ENCODE measurements at regions not wholly inside any gene's neighbourhood (a gene's known extent, or its start where the extent isn't known, plus 50 kb on each side); places are given as distances from the start of the nearest gene placed in this dataset.

DNA sequence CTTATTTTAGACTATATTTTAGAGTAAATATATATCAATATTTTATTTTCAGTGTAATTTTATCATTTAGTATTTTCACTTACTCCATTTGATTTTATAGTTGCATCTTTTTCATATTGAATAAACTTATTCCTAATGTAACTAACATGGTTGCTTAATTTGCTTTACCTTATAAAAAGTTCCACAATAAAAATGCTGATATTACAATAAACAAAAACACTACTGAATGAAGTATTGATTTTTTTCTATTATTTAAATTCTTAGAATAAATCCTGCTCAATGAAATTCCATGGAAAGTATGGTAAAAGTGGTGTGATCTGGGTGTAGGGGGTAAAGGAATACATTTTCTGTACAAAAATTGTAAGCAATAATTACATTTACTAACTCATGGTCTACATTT lies 2074.9 kb upstream of the C9orf72 start:
- H3K27me3 ChIP-seq = no peaks in the 10 kb centered on the region
- TF ChIP-seq, protein P1, sequence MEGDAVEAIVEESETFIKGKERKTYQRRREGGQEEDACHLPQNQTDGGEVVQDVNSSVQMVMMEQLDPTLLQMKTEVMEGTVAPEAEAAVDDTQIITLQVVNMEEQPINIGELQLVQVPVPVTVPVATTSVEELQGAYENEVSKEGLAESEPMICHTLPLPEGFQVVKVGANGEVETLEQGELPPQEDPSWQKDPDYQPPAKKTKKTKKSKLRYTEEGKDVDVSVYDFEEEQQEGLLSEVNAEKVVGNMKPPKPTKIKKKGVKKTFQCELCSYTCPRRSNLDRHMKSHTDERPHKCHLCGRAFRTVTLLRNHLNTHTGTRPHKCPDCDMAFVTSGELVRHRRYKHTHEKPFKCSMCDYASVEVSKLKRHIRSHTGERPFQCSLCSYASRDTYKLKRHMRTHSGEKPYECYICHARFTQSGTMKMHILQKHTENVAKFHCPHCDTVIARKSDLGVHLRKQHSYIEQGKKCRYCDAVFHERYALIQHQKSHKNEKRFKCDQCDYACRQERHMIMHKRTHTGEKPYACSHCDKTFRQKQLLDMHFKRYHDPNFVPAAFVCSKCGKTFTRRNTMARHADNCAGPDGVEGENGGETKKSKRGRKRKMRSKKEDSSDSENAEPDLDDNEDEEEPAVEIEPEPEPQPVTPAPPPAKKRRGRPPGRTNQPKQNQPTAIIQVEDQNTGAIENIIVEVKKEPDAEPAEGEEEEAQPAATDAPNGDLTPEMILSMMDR (IDR thresholded peaks at IDR 0.05) = no peak
- no peak overlapping the region for H3K27ac ChIP-seq
- intact Hi-C loops (cut with DNase I) = no loop called here
- H3K4me1 ChIP-seq = no peaks in the 10 kb centered on the region
- peaks cover 0 to 6% (median 0%) of the 10 kb centered on the region in 11 donors for H3K9me3 ChIP-seq
- no peak overlapping the region for H3K4me3 ChIP-seq
- H3K36me3 ChIP-seq = no peaks in the 10 kb centered on the region
- ATAC-seq (no peak), DNase-seq (no peak)

DNA sequence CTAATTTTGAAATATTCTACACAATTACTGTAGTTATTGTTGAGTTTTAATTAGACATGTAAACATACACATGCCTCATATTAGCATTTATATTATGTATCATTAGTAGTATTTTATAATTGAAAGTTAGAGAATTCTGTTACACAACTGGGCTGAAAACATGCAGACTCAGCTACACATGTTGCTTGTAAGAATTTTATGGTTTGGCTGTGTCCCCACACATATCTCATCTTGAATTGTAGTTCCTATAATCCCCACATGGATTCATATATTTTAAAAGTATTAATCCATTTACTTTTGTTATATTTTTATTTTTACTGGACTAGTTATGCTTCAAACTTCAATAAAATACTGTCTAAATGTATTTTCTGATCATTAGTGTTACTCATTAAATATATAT lies 2075.3 kb upstream of the C9orf72 start:
- H3K36me3 ChIP-seq = no peaks in the 10 kb centered on the region
- H3K4me3 ChIP-seq = no peak overlapping the region
- DNase-seq = no peak
- H3K9me3 ChIP-seq = peaks cover 0 to 6% (median 0%) of the 10 kb centered on the region in 11 donors
- intact Hi-C loops (cut with DNase I) = no loop called here
- H3K27me3 ChIP-seq = no peaks in the 10 kb centered on the region
- ATAC-seq = no peak
- no peak overlapping the region for H3K27ac ChIP-seq
- no peaks in the 10 kb centered on the region for H3K4me1 ChIP-seq
- TF ChIP-seq, protein P1 (IDR thresholded peaks at IDR 0.05) = no peak

DNA sequence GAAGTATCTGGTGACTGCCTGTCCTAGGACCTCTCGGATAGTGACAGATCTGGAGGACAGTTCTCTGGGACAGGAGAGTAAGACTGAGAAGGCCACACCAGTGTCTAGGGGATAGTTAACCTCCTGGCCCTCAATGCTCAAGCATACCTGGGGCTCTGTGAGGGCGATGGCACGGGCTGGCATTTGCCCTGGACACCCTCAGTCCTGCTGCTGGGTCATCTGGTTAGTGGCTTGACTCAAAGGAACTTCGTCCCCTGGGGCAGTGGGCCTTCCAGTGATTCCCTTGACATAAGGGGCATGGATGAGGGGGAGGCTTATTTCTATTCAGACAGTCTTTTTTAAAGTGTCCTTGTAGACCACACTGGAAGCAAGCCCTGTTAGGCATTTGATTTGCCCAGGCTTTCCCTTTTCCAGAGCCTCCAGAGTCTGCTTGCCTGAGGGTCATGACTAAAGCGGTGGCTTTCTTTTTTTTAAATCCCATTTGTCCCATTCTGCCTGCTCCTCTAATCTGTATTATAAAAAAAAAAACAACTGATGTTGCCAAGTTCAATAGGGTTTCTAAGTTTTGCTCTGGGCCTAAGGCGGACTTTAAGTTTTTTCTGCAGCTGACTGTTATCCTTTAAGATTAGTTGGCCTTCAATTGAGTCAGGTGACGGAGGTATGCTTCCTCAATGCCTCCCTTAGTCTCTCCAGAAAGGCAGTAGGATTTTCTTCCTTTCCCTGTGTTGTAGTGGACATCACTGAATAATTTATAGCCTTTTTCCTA lies 2083.5 kb upstream of the C9orf72 start:
- Histone ChIP-seq H3K27ac (no peak overlapping the region), H3K36me3 (no peaks in the 10 kb centered on the region), H3K4me1 (no peaks in the 10 kb centered on the region), H3K9me3 (peaks cover 0 to 4% (median 0%) of the 10 kb centered on the region in 11 donors), H3K27me3 (no peaks in the 10 kb centered on the region), H3K4me3 (no peak overlapping the region)
- intact Hi-C loops (cut with DNase I) = no loop called here
- DNase-seq (no peak), ATAC-seq (no peak)
- 69 to 75% methylated on average over 7 of the region's 7 CpGs for WGBS, 2 donors
- TF ChIP-seq, protein P1 (IDR thresholded peaks at IDR 0.05) = no peak

DNA sequence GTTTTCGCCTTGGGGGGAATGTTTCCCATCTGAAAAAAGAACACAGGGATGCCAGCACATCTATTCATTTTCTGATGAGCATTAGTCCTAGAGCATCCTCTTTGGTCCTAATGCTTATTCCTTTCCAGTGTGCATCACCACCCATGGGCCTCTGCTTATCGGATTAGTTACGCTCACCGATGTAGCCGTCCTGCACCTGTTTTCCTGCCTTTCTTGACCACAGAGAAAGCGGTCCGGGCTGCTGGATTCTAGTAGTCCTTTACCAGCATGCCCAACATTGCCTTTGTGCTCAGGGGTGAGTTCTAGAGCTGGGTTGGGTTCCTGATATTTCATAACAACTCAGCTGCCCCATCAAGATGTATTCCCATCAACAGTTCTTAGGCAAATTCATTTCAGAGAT lies 2084.5 kb upstream of the C9orf72 start:
- 91 to 92% methylated on average over 7 of the region's 7 CpGs for WGBS, 2 donors
- H3K9me3 ChIP-seq = peaks cover 0 to 2% (median 0%) of the 10 kb centered on the region in 11 donors
- H3K36me3 ChIP-seq = no peaks in the 10 kb centered on the region
- intact Hi-C loops (cut with DNase I) = no loop called here
- ATAC-seq (no peak), DNase-seq (no peak)
- no peaks in the 10 kb centered on the region for H3K4me1 ChIP-seq
- TF ChIP-seq, protein P1 (IDR thresholded peaks at IDR 0.05) = no peak
- no peak overlapping the region for H3K4me3 ChIP-seq
- H3K27ac ChIP-seq = no peak overlapping the region
- H3K27me3 ChIP-seq = no peaks in the 10 kb centered on the region
